ENCODE measurements at regions not wholly inside any gene's neighbourhood (a gene's known extent, or its start where the extent isn't known, plus 50 kb on each side); places are given as distances from the start of the nearest gene placed in this dataset.

DNA sequence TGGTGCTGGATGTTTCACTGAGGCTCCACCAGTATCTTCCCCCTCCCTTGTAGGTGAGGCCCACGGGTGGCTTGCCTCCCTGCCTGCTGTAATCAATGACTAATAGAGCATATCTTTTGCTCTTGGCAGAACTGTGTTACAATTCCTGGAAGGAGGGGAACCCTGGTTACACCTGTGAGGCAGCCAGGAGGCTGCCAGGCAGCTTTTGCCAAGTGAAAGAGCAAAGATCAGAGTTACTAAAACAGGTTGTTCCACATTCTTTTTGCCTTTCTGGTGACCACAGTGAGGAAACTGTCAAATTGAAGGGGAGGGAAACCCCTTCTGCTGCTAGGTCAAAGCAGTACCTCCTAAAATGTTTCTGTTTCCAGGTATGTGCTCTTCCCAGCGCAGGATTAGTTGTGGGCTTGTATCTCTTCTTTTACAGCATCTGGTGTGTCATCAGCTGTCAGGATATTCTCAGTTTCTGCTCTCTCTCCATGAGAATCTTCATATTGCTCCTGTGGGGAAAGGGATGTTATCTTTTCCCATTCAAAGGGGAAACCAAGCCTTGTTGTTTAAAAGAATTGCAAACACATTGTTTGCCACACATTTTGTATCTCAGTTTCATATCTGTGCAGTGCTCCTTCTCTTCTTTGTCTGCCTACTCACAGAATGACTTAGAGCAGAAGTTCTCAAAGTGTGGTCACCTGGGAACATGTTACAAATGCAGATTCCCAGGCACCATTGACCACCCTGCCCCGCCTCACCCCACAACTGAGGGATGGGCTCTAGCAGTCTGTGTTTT lies 137.4 kb upstream of the UMPS start:
- Histone ChIP-seq H3K27me3 (ENCODE audit: control insufficient read depth in 4 of 4, insufficient read depth in 4 of 4, low read length in 3 of 4) (no peaks in the 10 kb centered on the region), H3K9me3 (ENCODE audit: control insufficient read depth in 4 of 4, low read length in 3 of 4) (no peaks in the 10 kb centered on the region), H3K27ac (ENCODE audit: low read depth in 1 of 2, low read length in 2 of 2) (peak overlapping the region; percentile 72 to 94), H3K4me1 (ENCODE audit: control insufficient read depth in 4 of 4, insufficient read depth in 4 of 4, low read length in 3 of 4) (peaks cover 7 to 35% (median 18%) of the 10 kb centered on the region in 4 donors), H3K36me3 (ENCODE audit: control insufficient read depth in 4 of 4, insufficient read depth in 3 of 4, low read depth in 1 of 4, low read length in 3 of 4) (no peaks in the 10 kb centered on the region), H3K9ac (ENCODE audit: low read depth in 1 of 2, low read length in 2 of 2) (peak overlapping the region in 1 of 2 donors; percentile 82), H3K4me3 (ENCODE audit: low read depth in 1 of 3, low read length in 3 of 3) (peak overlapping the region in 1 of 3 donors; percentile 7)
- no peak for DNase-seq (ENCODE audit: low spot score)
- TF ChIP-seq, protein P1, sequence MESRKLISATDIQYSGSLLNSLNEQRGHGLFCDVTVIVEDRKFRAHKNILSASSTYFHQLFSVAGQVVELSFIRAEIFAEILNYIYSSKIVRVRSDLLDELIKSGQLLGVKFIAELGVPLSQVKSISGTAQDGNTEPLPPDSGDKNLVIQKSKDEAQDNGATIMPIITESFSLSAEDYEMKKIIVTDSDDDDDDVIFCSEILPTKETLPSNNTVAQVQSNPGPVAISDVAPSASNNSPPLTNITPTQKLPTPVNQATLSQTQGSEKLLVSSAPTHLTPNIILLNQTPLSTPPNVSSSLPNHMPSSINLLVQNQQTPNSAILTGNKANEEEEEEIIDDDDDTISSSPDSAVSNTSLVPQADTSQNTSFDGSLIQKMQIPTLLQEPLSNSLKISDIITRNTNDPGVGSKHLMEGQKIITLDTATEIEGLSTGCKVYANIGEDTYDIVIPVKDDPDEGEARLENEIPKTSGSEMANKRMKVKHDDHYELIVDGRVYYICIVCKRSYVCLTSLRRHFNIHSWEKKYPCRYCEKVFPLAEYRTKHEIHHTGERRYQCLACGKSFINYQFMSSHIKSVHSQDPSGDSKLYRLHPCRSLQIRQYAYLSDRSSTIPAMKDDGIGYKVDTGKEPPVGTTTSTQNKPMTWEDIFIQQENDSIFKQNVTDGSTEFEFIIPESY (IDR thresholded peaks at IDR 0.05) = peak; percentile 84
- peak; percentile 96 for TF ChIP-seq HNF4A (conservative IDR thresholded peaks at IDR 0.05)
- peak; percentile 20 to 55 for TF ChIP-seq EGR1 (IDR thresholded peaks at IDR 0.05; ENCODE audit: low read depth in 2 of 2)
- TF ChIP-seq NR2F2 (IDR thresholded peaks at IDR 0.05) = peak; percentile 76
- TF ChIP-seq RAD21 (IDR thresholded peaks at IDR 0.05) = peak; percentile 54 to 71
- peak; percentile 93 to 97 for TF ChIP-seq JUND (IDR thresholded peaks at IDR 0.05)
- peak; percentile 57 for TF ChIP-seq FOXA1 (IDR thresholded peaks at IDR 0.05)
- TF ChIP-seq CTCF (IDR thresholded peaks at IDR 0.05; ENCODE audit: low read depth, low read length, missing input control) = no peak
- peak; percentile 63 for TF ChIP-seq FOXA2 (IDR thresholded peaks at IDR 0.05)
- peak; percentile 99 for TF ChIP-seq SP1 (IDR thresholded peaks at IDR 0.05)
- TF ChIP-seq, protein P2, sequence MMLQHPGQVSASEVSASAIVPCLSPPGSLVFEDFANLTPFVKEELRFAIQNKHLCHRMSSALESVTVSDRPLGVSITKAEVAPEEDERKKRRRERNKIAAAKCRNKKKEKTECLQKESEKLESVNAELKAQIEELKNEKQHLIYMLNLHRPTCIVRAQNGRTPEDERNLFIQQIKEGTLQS (IDR thresholded peaks at IDR 0.05) = peak; percentile 90
- no peak for TF ChIP-seq GABPA (IDR thresholded peaks at IDR 0.05 in 1 of 2, conservative IDR thresholded peaks at IDR 0.05 in 1 of 2)
- TF ChIP-seq TAF1 (conservative IDR thresholded peaks at IDR 0.05) = no peak
- peak; percentile 84 for TF ChIP-seq REST (IDR thresholded peaks at IDR 0.05)
- TF ChIP-seq MAX (IDR thresholded peaks at IDR 0.05) = peak; percentile 93
- TF ChIP-seq RXRA (IDR thresholded peaks at IDR 0.05) = peak; percentile 88 to 93
- TF ChIP-seq HNF4G (IDR thresholded peaks at IDR 0.05) = peak; percentile 90
- peak; percentile 73 for TF ChIP-seq YY1 (IDR thresholded peaks at IDR 0.05)
- 42% methylated on average over 3 of the region's 3 CpGs for WGBS

Measured in liver (tissue), 8 donors.